ENCODE measurements at regions not wholly inside any gene's neighbourhood (a gene's known extent, or its start where the extent isn't known, plus 50 kb on each side); places are given as distances from the start of the nearest gene placed in this dataset.
A peak's percentile ranks its signal among the peaks of the same experiment; 100 is the strongest.

DNA sequence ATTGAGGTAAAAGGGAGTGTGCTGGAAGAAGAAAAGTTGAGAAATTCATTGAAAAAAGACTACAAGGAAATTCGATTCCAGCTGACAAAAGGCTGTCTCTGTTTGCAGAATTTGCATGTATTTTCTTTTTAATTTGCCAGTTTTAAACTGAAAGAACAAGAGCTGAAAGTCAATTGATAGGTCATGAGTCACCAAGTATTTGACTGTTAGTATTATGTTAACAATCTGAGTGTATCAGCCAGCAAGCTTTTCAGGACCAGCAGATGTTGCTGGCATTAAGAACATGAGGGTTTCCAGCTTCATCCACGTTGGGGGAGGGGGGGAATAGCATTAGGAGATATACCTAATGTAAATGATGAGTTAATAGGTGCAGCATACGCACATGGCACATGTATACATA, 726.7 kb downstream of the METTL15 start:
- POLR2A ChIA-PET = interaction anchor here (1.3 to 2.5 kb wide), 2 partner anchors 77 to 185 kb away, joined by 4 to 18 read pairs; no protein-coding TSS in a partner anchor
- intact Hi-C loops (cut with micrococcal nuclease) = loop anchor here (1.0 to 5.0 kb wide), 3 partner anchors 116 to 1118 kb away; partner anchors contain the start of genes KIF18A and METTL15

More for the DNA sequence above, 726.7 kb downstream of the METTL15 start:
- Histone ChIP-seq H3K79me2 (ENCODE audit: control insufficient read depth, insufficient read depth, low read length) (peaks cover 7% of the 10 kb centered on the region), H3K4me1 (ENCODE audit: control insufficient read depth, extremely low read depth, insufficient read depth, low read length) (peaks cover 70% of the 10 kb centered on the region), H3K4me2 (ENCODE audit: insufficient read depth, low read length) (peak overlapping the region; percentile 47), H3K9me3 (replicated peaks; ENCODE audit: control insufficient read depth, insufficient read depth, low read length) (no peaks in the 10 kb centered on the region), H3K4me3 (replicated peaks in 1 of 3; ENCODE audit: insufficient read depth in 1 of 3, low read depth in 1 of 3, low read length in 3 of 3) (no peak overlapping the region), H2AFZ (ENCODE audit: low read depth, low read length) (no peak overlapping the region), H3K9ac (replicated peaks; ENCODE audit: extremely low read depth, insufficient read depth, low read length) (peak overlapping the region; percentile 85), H3K9me1 (replicated peaks; ENCODE audit: control insufficient read depth, extremely low read depth, insufficient read depth, low read length) (no peaks in the 10 kb centered on the region), H3K27ac (ENCODE audit: insufficient read depth, low read depth, low read length) (peak overlapping the region; percentile 96), H4K20me1 (replicated peaks; ENCODE audit: control insufficient read depth, extremely low read depth, insufficient read depth, low read length) (no peaks in the 10 kb centered on the region), H3K27me3 (ENCODE audit: control insufficient read depth in 2 of 2, insufficient read depth in 2 of 2, low read length in 2 of 2) (no peaks in the 10 kb centered on the region), H3K36me3 (ENCODE audit: control insufficient read depth in 2 of 2, extremely low read depth in 1 of 2, insufficient read depth in 2 of 2, low read length in 2 of 2) (no peaks in the 10 kb centered on the region)
- BruUV-seq (replicated peaks) = no TSS peak
- FAIRE-seq = peak; percentile 47
- TF ChIP-seq POLR2AphosphoS5 (IDR thresholded peaks at IDR 0.05; ENCODE audit: insufficient read depth, low read depth, low read length) = peak; percentile 21
- TF ChIP-seq POLR2A (IDR thresholded peaks at IDR 0.05; ENCODE audit: low read depth, low read length) = no peak
- no peak for TF ChIP-seq CTCF (IDR thresholded peaks at IDR 0.05; ENCODE audit: extremely low read depth in 1 of 2, insufficient read depth in 1 of 2, low read depth in 1 of 2, low read length in 2 of 2)
- no peak for TF ChIP-seq EZH2 (IDR thresholded peaks at IDR 0.05; ENCODE audit: borderline replicate concordance, low read depth, low read length, severe bottlenecking)
- peak; percentile 28 for TF ChIP-seq GATA2 (IDR thresholded peaks at IDR 0.05; ENCODE audit: insufficient read depth, insufficient read length, low read depth, low read length)
- TF ChIP-seq, protein P1, sequence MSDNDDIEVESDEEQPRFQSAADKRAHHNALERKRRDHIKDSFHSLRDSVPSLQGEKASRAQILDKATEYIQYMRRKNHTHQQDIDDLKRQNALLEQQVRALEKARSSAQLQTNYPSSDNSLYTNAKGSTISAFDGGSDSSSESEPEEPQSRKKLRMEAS (IDR thresholded peaks at IDR 0.05; ENCODE audit: insufficient read depth, insufficient read length) = no peak
- peak; percentile 76 for TF ChIP-seq FOS (IDR thresholded peaks at IDR 0.05; ENCODE audit: borderline replicate concordance, insufficient read depth, low read length)
- no peak for TF ChIP-seq MYC (IDR thresholded peaks at IDR 0.05; ENCODE audit: low read depth, low read length)
- peak; percentile 58 for TF ChIP-seq JUN (IDR thresholded peaks at IDR 0.05; ENCODE audit: borderline replicate concordance, insufficient read depth, insufficient read length, low read depth)
- CTCF ChIA-PET = interaction anchor here (0.6 to 4.3 kb wide), 12 partner anchors 13 to 1136 kb away, joined by 3 to 26 read pairs (median 6); no protein-coding TSS in a partner anchor
- dilution Hi-C loops (cut with MboI; ENCODE audit: extremely low pct_ligation_motif_present, low sequenced_read_pairs) = no loop called here
- peak; percentile 67 for DNase-seq (ENCODE audit: low read depth, low spot score)
